MM.1S (cell line): ENCODE measurements at regions not wholly inside any gene's neighbourhood (a gene's known extent, or its start where the extent isn't known, plus 50 kb on each side); places are given as distances from the start of the nearest gene placed in this dataset.
"Not testable (repeated sequence)": the region's sequence is repeated elsewhere in the genome, so short reads cannot be mapped to it uniquely, and the experiment has no call there.

ENCODE experiments used
- DNase-seq: peaks from one replicate; pipeline ENCODE4 v3.0.0-alpha.2; 2015
- H2AFZ ChIP-seq: fragments of 300-600 bp; sonication (generic); 2 replicates; pipeline ENCODE4 v1.6.0; 2016; ENCODE audit warnings: antibody characterized with exemption, low read length
- H3F3A ChIP-seq: fragments of 300-600 bp; sonication (generic); 2 replicates; pipeline ENCODE4 v1.6.1; 2016; ENCODE audit warnings: mild to moderate bottlenecking, antibody characterized with exemption, low read length, moderate library complexity, mixed read lengths; ENCODE audit not compliant: insufficient read depth
- H3K27ac ChIP-seq: fragments of 300-600 bp; sonication (generic); 2 replicates; pipeline ENCODE4 v1.5.1; 2016; ENCODE audit warnings: mild to moderate bottlenecking, low read length
- H3K27me3 ChIP-seq: fragments of 300-600 bp; sonication (generic); replicated peaks from 2 replicates; pipeline ENCODE4 v1.6.0; 2016; ENCODE audit warnings: low read length; ENCODE audit not compliant: insufficient read depth
- H3K36me3 ChIP-seq: fragments of 300-600 bp; sonication (generic); replicated peaks from 2 replicates; pipeline ENCODE4 v1.6.1; 2016; ENCODE audit warnings: mild to moderate bottlenecking, low read length, mixed read lengths; ENCODE audit not compliant: insufficient read depth
- H3K4me1 ChIP-seq: fragments of 300-600 bp; sonication (generic); 2 replicates; pipeline ENCODE4 v1.6.1; 2016; ENCODE audit warnings: low read length, mixed read lengths
- H3K4me2 ChIP-seq: fragments of 300-600 bp; sonication (generic); 2 replicates; pipeline ENCODE4 v1.6.0; 2016; ENCODE audit warnings: low read depth, low read length
- H3K4me3 ChIP-seq: fragments of 300-600 bp; sonication (generic); 2 replicates; pipeline ENCODE4 v1.5.1; 2016; ENCODE audit warnings: low read length, mixed read lengths
- H3K79me2 ChIP-seq: fragments of 300-600 bp; sonication (generic); 2 replicates; pipeline ENCODE4 v1.6.1; 2016; ENCODE audit warnings: mixed run types, low read length, mixed read lengths
- H3K9ac ChIP-seq: fragments of 300-600 bp; sonication (generic); 2 replicates; pipeline ENCODE4 v1.6.1; 2016; ENCODE audit warnings: low read length, mixed read lengths
- H3K9me2 ChIP-seq: fragments of 300-600 bp; sonication (generic); replicated peaks from 2 replicates; pipeline ENCODE4 v1.6.1; 2016; ENCODE audit warnings: mild to moderate bottlenecking, low read length, mixed read lengths; ENCODE audit not compliant: insufficient read depth
- H3K9me3 ChIP-seq: fragments of 300-600 bp; sonication (generic); replicated peaks from 2 replicates; pipeline ENCODE4 v1.6.1; 2016; ENCODE audit warnings: mild to moderate bottlenecking, low read length, mixed read lengths; ENCODE audit not compliant: insufficient read depth
- H4K20me1 ChIP-seq: fragments of 300-600 bp; sonication (generic); 2 replicates; pipeline ENCODE4 v1.6.1; 2016; ENCODE audit warnings: mild to moderate bottlenecking, low read length, moderate library complexity, mixed read lengths; ENCODE audit not compliant: insufficient read depth
- EZH2 ChIP-seq: fragments of 300-600 bp; sonication (generic); optimal IDR thresholded peaks from 2 replicates; pipeline ENCODE3; 2017; ENCODE audit warnings: low read depth, mild to moderate bottlenecking, antibody characterized with exemption, low read length, mixed read lengths
- EZH2phosphoT487 ChIP-seq: fragments of 300-600 bp; sonication (generic); IDR thresholded peaks from 2 replicates; pipeline ENCODE4 v1.6.1; 2018; ENCODE audit warnings: antibody characterized with exemption, low read length
- TF ChIP-seq, protein P1 (sequence below): fragments of 300-600 bp; sonication (generic); IDR thresholded peaks from 2 replicates; pipeline ENCODE4 v1.5.1; 2016; ENCODE audit warnings: antibody characterized with exemption, low read length, mixed read lengths

- H3K4me2 ChIP-seq: no peak overlapping the region
- DNase-seq: no peak
- no peak overlapping the region for H2AFZ ChIP-seq
- H3F3A ChIP-seq: no peaks in the 10 kb centered on the region
- no peak overlapping the region for H3K4me3 ChIP-seq
- H3K9me2 ChIP-seq: no peaks in the 10 kb centered on the region
- no peak overlapping the region for H3K27ac ChIP-seq
- H3K36me3 ChIP-seq: no peaks in the 10 kb centered on the region
- no peaks in the 10 kb centered on the region for H3K27me3 ChIP-seq
- no peaks in the 10 kb centered on the region for H3K79me2 ChIP-seq
- no peak overlapping the region for H3K9ac ChIP-seq
- no peaks in the 10 kb centered on the region for H3K9me3 ChIP-seq
- no peaks in the 10 kb centered on the region for H4K20me1 ChIP-seq
- H3K4me1 ChIP-seq: no peaks in the 10 kb centered on the region
- TF ChIP-seq, protein P1, sequence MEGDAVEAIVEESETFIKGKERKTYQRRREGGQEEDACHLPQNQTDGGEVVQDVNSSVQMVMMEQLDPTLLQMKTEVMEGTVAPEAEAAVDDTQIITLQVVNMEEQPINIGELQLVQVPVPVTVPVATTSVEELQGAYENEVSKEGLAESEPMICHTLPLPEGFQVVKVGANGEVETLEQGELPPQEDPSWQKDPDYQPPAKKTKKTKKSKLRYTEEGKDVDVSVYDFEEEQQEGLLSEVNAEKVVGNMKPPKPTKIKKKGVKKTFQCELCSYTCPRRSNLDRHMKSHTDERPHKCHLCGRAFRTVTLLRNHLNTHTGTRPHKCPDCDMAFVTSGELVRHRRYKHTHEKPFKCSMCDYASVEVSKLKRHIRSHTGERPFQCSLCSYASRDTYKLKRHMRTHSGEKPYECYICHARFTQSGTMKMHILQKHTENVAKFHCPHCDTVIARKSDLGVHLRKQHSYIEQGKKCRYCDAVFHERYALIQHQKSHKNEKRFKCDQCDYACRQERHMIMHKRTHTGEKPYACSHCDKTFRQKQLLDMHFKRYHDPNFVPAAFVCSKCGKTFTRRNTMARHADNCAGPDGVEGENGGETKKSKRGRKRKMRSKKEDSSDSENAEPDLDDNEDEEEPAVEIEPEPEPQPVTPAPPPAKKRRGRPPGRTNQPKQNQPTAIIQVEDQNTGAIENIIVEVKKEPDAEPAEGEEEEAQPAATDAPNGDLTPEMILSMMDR: no peak
- TF ChIP-seq EZH2: no peak
- no peak for TF ChIP-seq EZH2phosphoT487
Observed at GRCh38 chr15:25173241-25174028, 218.6 kb downstream of the SNRPN start.

- H3K4me1 ChIP-seq, H3K36me3 ChIP-seq, DNase-seq, H3K27me3 ChIP-seq, H3K9ac ChIP-seq, H2AFZ ChIP-seq, H3F3A ChIP-seq, H3K27ac ChIP-seq, H3K4me2 ChIP-seq, H4K20me1 ChIP-seq, H3K79me2 ChIP-seq, H3K9me3 ChIP-seq, H3K4me3 ChIP-seq, H3K9me2 ChIP-seq: not testable (repeated sequence)
Observed at GRCh38 chr15:25174149-25174548, 219.4 kb downstream of the SNRPN start.

GRCh38 chr15:25175033-25175788 is 220.4 kb downstream of the SNRPN start:
- H4K20me1 ChIP-seq: no peaks in the 10 kb centered on the region
- H3K4me3 ChIP-seq: no peak overlapping the region
- no peaks in the 10 kb centered on the region for H3K27me3 ChIP-seq
- H3K4me2 ChIP-seq: no peak overlapping the region
- H3K79me2 ChIP-seq: no peaks in the 10 kb centered on the region
- no peaks in the 10 kb centered on the region for H3K4me1 ChIP-seq
- H3K9ac ChIP-seq: no peak overlapping the region
- no peaks in the 10 kb centered on the region for H3K9me2 ChIP-seq
- H3F3A ChIP-seq: no peaks in the 10 kb centered on the region
- H3K27ac ChIP-seq: no peak overlapping the region
- H3K9me3 ChIP-seq: no peaks in the 10 kb centered on the region
- H2AFZ ChIP-seq: no peak overlapping the region
- H3K36me3 ChIP-seq: no peaks in the 10 kb centered on the region
- no peak for DNase-seq
- TF ChIP-seq EZH2phosphoT487: no peak

- Histone ChIP-seq H3K9me3 (no peaks in the 10 kb centered on the region), H3K4me1 (no peaks in the 10 kb centered on the region), H3K4me3 (no peak overlapping the region), H3K9ac (no peak overlapping the region), H3K79me2 (no peaks in the 10 kb centered on the region), H2AFZ (no peak overlapping the region), H3K9me2 (no peaks in the 10 kb centered on the region), H3K27me3 (no peaks in the 10 kb centered on the region), H4K20me1 (no peaks in the 10 kb centered on the region), H3K27ac (no peak overlapping the region), H3K36me3 (no peaks in the 10 kb centered on the region), H3K4me2 (no peak overlapping the region), H3F3A (no peaks in the 10 kb centered on the region)
- no peak for DNase-seq
- TF ChIP-seq, protein P1: no peak
- TF ChIP-seq EZH2: no peak
- no peak for TF ChIP-seq EZH2phosphoT487
Observed at GRCh38 chr15:25175789-25176615, 221.2 kb downstream of the SNRPN start.
